ENCODE measurements at regions not wholly inside any gene's neighbourhood (a gene's known extent, or its start where the extent isn't known, plus 50 kb on each side); places are given as distances from the start of the nearest gene placed in this dataset.

- no peaks in the 10 kb centered on the region for H3K27me3 ChIP-seq (ENCODE audit: low read depth, low read length)
These were observed 647.7 kb downstream of the LTN1 start for GRCh38 chr21:28344985-28345384.

GRCh38 chr21:28342212-28342810 lies 650.4 kb downstream of the LTN1 start:
- H3K27ac ChIP-seq (ENCODE audit: low read length): no peak overlapping the region

More at GRCh38 chr21:28344985-28345384, 647.7 kb downstream of the LTN1 start:
- H3K4me3 ChIP-seq (ENCODE audit: low read depth in 1 of 2, low read length in 2 of 2): no peak overlapping the region
- H3K9me3 ChIP-seq (ENCODE audit: control insufficient read depth in 1 of 2, low read length in 2 of 2): no peaks in the 10 kb centered on the region
- H3K27ac ChIP-seq (ENCODE audit: low read length): no peak overlapping the region
- H3K36me3 ChIP-seq (ENCODE audit: control insufficient read depth in 1 of 2, insufficient read depth in 2 of 2, low read length in 2 of 2): no peaks in the 10 kb centered on the region
- H3K4me1 ChIP-seq (ENCODE audit: control insufficient read depth in 1 of 2, insufficient read depth in 2 of 2, low read length in 2 of 2): no peaks in the 10 kb centered on the region

GRCh38 chr21:28339403-28339802 lies 653.3 kb downstream of the LTN1 start:
- H3K27ac ChIP-seq (ENCODE audit: low read length): no peak overlapping the region
- peaks cover 0 to 5% of the 10 kb centered on the region in 2 donors for H3K4me1 ChIP-seq (ENCODE audit: control insufficient read depth in 1 of 2, insufficient read depth in 2 of 2, low read length in 2 of 2)
- H3K27me3 ChIP-seq (ENCODE audit: low read depth, low read length): no peaks in the 10 kb centered on the region
- no peaks in the 10 kb centered on the region for H3K9me3 ChIP-seq (ENCODE audit: control insufficient read depth in 1 of 2, low read length in 2 of 2)
- H3K4me3 ChIP-seq (ENCODE audit: low read depth in 1 of 2, low read length in 2 of 2): no peak overlapping the region
- H3K36me3 ChIP-seq (ENCODE audit: control insufficient read depth in 1 of 2, insufficient read depth in 2 of 2, low read length in 2 of 2): no peaks in the 10 kb centered on the region

More at GRCh38 chr21:28342212-28342810, 650.4 kb downstream of the LTN1 start:
- Histone ChIP-seq H3K9me3 (ENCODE audit: control insufficient read depth in 1 of 2, low read length in 2 of 2) (no peaks in the 10 kb centered on the region), H3K27me3 (ENCODE audit: low read depth, low read length) (no peaks in the 10 kb centered on the region), H3K36me3 (ENCODE audit: control insufficient read depth in 1 of 2, insufficient read depth in 2 of 2, low read length in 2 of 2) (no peaks in the 10 kb centered on the region), H3K4me3 (ENCODE audit: low read depth in 1 of 2, low read length in 2 of 2) (no peak overlapping the region), H3K4me1 (ENCODE audit: control insufficient read depth in 1 of 2, insufficient read depth in 2 of 2, low read length in 2 of 2) (peaks cover 0 to 5% of the 10 kb centered on the region in 2 donors)

- H3K36me3 ChIP-seq (ENCODE audit: control insufficient read depth in 1 of 2, insufficient read depth in 2 of 2, low read length in 2 of 2): no peaks in the 10 kb centered on the region
- no peak overlapping the region for H3K4me3 ChIP-seq (ENCODE audit: low read depth in 1 of 2, low read length in 2 of 2)
- no peaks in the 10 kb centered on the region for H3K27me3 ChIP-seq (ENCODE audit: low read depth, low read length)
- no peak overlapping the region for H3K27ac ChIP-seq (ENCODE audit: low read length)
- peaks cover 0 to 5% of the 10 kb centered on the region in 2 donors for H3K4me1 ChIP-seq (ENCODE audit: control insufficient read depth in 1 of 2, insufficient read depth in 2 of 2, low read length in 2 of 2)
- no peaks in the 10 kb centered on the region for H3K9me3 ChIP-seq (ENCODE audit: control insufficient read depth in 1 of 2, low read length in 2 of 2)
These were observed 653.9 kb downstream of the LTN1 start for GRCh38 chr21:28338701-28339305.

- no peaks in the 10 kb centered on the region for H3K9me3 ChIP-seq (ENCODE audit: control insufficient read depth in 1 of 2, low read length in 2 of 2)
- H3K27me3 ChIP-seq (ENCODE audit: low read depth, low read length): no peaks in the 10 kb centered on the region
- H3K4me1 ChIP-seq (ENCODE audit: control insufficient read depth in 1 of 2, insufficient read depth in 2 of 2, low read length in 2 of 2): peaks cover 0 to 5% of the 10 kb centered on the region in 2 donors
- H3K36me3 ChIP-seq (ENCODE audit: control insufficient read depth in 1 of 2, insufficient read depth in 2 of 2, low read length in 2 of 2): no peaks in the 10 kb centered on the region
- no peak overlapping the region for H3K4me3 ChIP-seq (ENCODE audit: low read depth in 1 of 2, low read length in 2 of 2)
- H3K27ac ChIP-seq (ENCODE audit: low read length): no peak overlapping the region
These were observed 655.4 kb downstream of the LTN1 start for GRCh38 chr21:28337315-28337714.

- H3K36me3 ChIP-seq (ENCODE audit: control insufficient read depth in 1 of 2, insufficient read depth in 2 of 2, low read length in 2 of 2): no peaks in the 10 kb centered on the region
- H3K27ac ChIP-seq (ENCODE audit: low read length): no peak overlapping the region
- no peaks in the 10 kb centered on the region for H3K27me3 ChIP-seq (ENCODE audit: low read depth, low read length)
- H3K4me1 ChIP-seq (ENCODE audit: control insufficient read depth in 1 of 2, insufficient read depth in 2 of 2, low read length in 2 of 2): peaks cover 0 to 5% of the 10 kb centered on the region in 2 donors
- H3K9me3 ChIP-seq (ENCODE audit: control insufficient read depth in 1 of 2, low read length in 2 of 2): no peaks in the 10 kb centered on the region
- H3K4me3 ChIP-seq (ENCODE audit: low read depth in 1 of 2, low read length in 2 of 2): no peak overlapping the region
These were observed 656.4 kb downstream of the LTN1 start for GRCh38 chr21:28336314-28336713.

GRCh38 chr21:28334407-28334806 lies 658.3 kb downstream of the LTN1 start:
- Histone ChIP-seq H3K36me3 (ENCODE audit: control insufficient read depth in 1 of 2, insufficient read depth in 2 of 2, low read length in 2 of 2) (no peaks in the 10 kb centered on the region), H3K27me3 (ENCODE audit: low read depth, low read length) (no peaks in the 10 kb centered on the region), H3K9me3 (ENCODE audit: control insufficient read depth in 1 of 2, low read length in 2 of 2) (no peaks in the 10 kb centered on the region), H3K4me1 (ENCODE audit: control insufficient read depth in 1 of 2, insufficient read depth in 2 of 2, low read length in 2 of 2) (peaks cover 0 to 5% of the 10 kb centered on the region in 2 donors), H3K4me3 (ENCODE audit: low read depth in 1 of 2, low read length in 2 of 2) (no peak overlapping the region), H3K27ac (ENCODE audit: low read length) (no peak overlapping the region)

GRCh38 chr21:28333578-28334075 lies 659.0 kb downstream of the LTN1 start:
- no peaks in the 10 kb centered on the region for H3K9me3 ChIP-seq (ENCODE audit: control insufficient read depth in 1 of 2, low read length in 2 of 2)
- no peaks in the 10 kb centered on the region for H3K36me3 ChIP-seq (ENCODE audit: control insufficient read depth in 1 of 2, insufficient read depth in 2 of 2, low read length in 2 of 2)
- H3K27me3 ChIP-seq (ENCODE audit: low read depth, low read length): no peaks in the 10 kb centered on the region
- H3K4me1 ChIP-seq (ENCODE audit: control insufficient read depth in 1 of 2, insufficient read depth in 2 of 2, low read length in 2 of 2): peaks cover 0 to 5% of the 10 kb centered on the region in 2 donors
- no peak overlapping the region for H3K27ac ChIP-seq (ENCODE audit: low read length)
- H3K4me3 ChIP-seq (ENCODE audit: low read depth in 1 of 2, low read length in 2 of 2): no peak overlapping the region

- Histone ChIP-seq H3K27me3 (ENCODE audit: low read depth, low read length) (no peaks in the 10 kb centered on the region), H3K4me1 (ENCODE audit: control insufficient read depth in 1 of 2, insufficient read depth in 2 of 2, low read length in 2 of 2) (peaks cover 0 to 5% of the 10 kb centered on the region in 2 donors), H3K4me3 (ENCODE audit: low read depth in 1 of 2, low read length in 2 of 2) (no peak overlapping the region), H3K27ac (ENCODE audit: low read length) (no peak overlapping the region), H3K36me3 (ENCODE audit: control insufficient read depth in 1 of 2, insufficient read depth in 2 of 2, low read length in 2 of 2) (no peaks in the 10 kb centered on the region), H3K9me3 (ENCODE audit: control insufficient read depth in 1 of 2, low read length in 2 of 2) (no peaks in the 10 kb centered on the region)
These were observed 659.9 kb downstream of the LTN1 start for GRCh38 chr21:28332796-28333195.

GRCh38 chr21:28325618-28326017 lies 667.1 kb downstream of the LTN1 start:
- H3K4me3 ChIP-seq (ENCODE audit: low read depth in 1 of 2, low read length in 2 of 2): no peak overlapping the region

GRCh38 chr21:28324690-28325089 lies 668.0 kb downstream of the LTN1 start:
- Histone ChIP-seq H3K27ac (ENCODE audit: low read length) (no peak overlapping the region), H3K36me3 (ENCODE audit: control insufficient read depth in 1 of 2, insufficient read depth in 2 of 2, low read length in 2 of 2) (no peaks in the 10 kb centered on the region), H3K4me1 (ENCODE audit: control insufficient read depth in 1 of 2, insufficient read depth in 2 of 2, low read length in 2 of 2) (no peaks in the 10 kb centered on the region), H3K27me3 (ENCODE audit: low read depth, low read length) (no peaks in the 10 kb centered on the region), H3K9me3 (ENCODE audit: control insufficient read depth in 1 of 2, low read length in 2 of 2) (peaks cover 0 to 10% of the 10 kb centered on the region in 2 donors), H3K4me3 (ENCODE audit: low read depth in 1 of 2, low read length in 2 of 2) (no peak overlapping the region)

More at GRCh38 chr21:28325618-28326017, 667.1 kb downstream of the LTN1 start:
- Histone ChIP-seq H3K4me1 (ENCODE audit: control insufficient read depth in 1 of 2, insufficient read depth in 2 of 2, low read length in 2 of 2) (no peaks in the 10 kb centered on the region), H3K27ac (ENCODE audit: low read length) (no peak overlapping the region), H3K9me3 (ENCODE audit: control insufficient read depth in 1 of 2, low read length in 2 of 2) (peaks cover 0 to 6% of the 10 kb centered on the region in 2 donors), H3K27me3 (ENCODE audit: low read depth, low read length) (no peaks in the 10 kb centered on the region), H3K36me3 (ENCODE audit: control insufficient read depth in 1 of 2, insufficient read depth in 2 of 2, low read length in 2 of 2) (no peaks in the 10 kb centered on the region)

Data from muscle layer of duodenum (tissue), 2 donors.